ENCODE measurements at regions not wholly inside any gene's neighbourhood (a gene's known extent, or its start where the extent isn't known, plus 50 kb on each side); places are given as distances from the start of the nearest gene placed in this dataset.

GRCh38 chr5:164357395-164358033 lies 852.1 kb downstream of the MAT2B start:
- H3K27ac ChIP-seq (ENCODE audit: extremely low read length, insufficient read depth, low read length): no peak overlapping the region
- ATAC-seq (no peak), DNase-seq (ENCODE audit: low spot score) (no peak), FAIRE-seq (no peak)
- no peaks in the 10 kb centered on the region for H3K79me2 ChIP-seq (ENCODE audit: insufficient read depth, low read length)
- H3K9me3 ChIP-seq (ENCODE audit: low read length): peaks cover 28% of the 10 kb centered on the region
- BruUV-seq (replicated peaks): no TSS peak
- no peaks in the 10 kb centered on the region for H4K20me1 ChIP-seq (ENCODE audit: insufficient read depth, low read length)
- H3K36me3 ChIP-seq (replicated peaks in 1 of 2; ENCODE audit: control insufficient read depth in 1 of 2, insufficient read depth in 2 of 2, low read length in 2 of 2): no peaks in the 10 kb centered on the region
- H3K27me3 ChIP-seq (ENCODE audit: control insufficient read depth in 1 of 2, insufficient read depth in 2 of 2, low read length in 2 of 2): no peaks in the 10 kb centered on the region
- no peak overlapping the region for H3K4me3 ChIP-seq (replicated peaks in 1 of 3; ENCODE audit: insufficient read depth in 1 of 3, low read depth in 2 of 3, low read length in 3 of 3)
- 36% methylated on average over 5 of the region's 5 CpGs for WGBS (ENCODE audit: low lambda C conversion rate)
- no peak overlapping the region for H3K9ac ChIP-seq (ENCODE audit: insufficient read depth, low read depth, low read length)
- in situ Hi-C loops (cut with HindIII; ENCODE audit: extremely low pct_ligation_motif_present, low pct_unique_long_range_greater_than_20kb) (no loop called here), intact Hi-C loops (cut with micrococcal nuclease; ENCODE audit: unreplicated experiment) (no loop called here)
- no peak overlapping the region for H3K4me2 ChIP-seq (ENCODE audit: low read depth, low read length)
- ChIA-PET CTCF (ENCODE audit: low intra/inter-chr PET ratio, low total read pairs) (no interaction called here), POLR2A (no interaction called here)
- H3K4me1 ChIP-seq (ENCODE audit: insufficient read depth, low read length): no peaks in the 10 kb centered on the region
- TF ChIP-seq JUND (CRISPR knock-in tag; IDR thresholded peaks at IDR 0.05): no peak
- TF ChIP-seq ZNF496 (CRISPR knock-in tag; IDR thresholded peaks at IDR 0.05; ENCODE audit: insufficient replicate concordance): no peak
- TF ChIP-seq HDAC2 (CRISPR knock-in tag; IDR thresholded peaks at IDR 0.05): no peak
- no peak for TF ChIP-seq ISX (CRISPR knock-in tag; conservative IDR thresholded peaks at IDR 0.05)
- no peak for TF ChIP-seq MIER3 (CRISPR knock-in tag; IDR thresholded peaks at IDR 0.05; ENCODE audit: borderline replicate concordance)
- TF ChIP-seq ZBTB38 (CRISPR knock-in tag; IDR thresholded peaks at IDR 0.05): no peak
- no peak for TF ChIP-seq THAP8 (CRISPR knock-in tag; IDR thresholded peaks at IDR 0.05; ENCODE audit: borderline replicate concordance)
- TF ChIP-seq SRSF9 (IDR thresholded peaks at IDR 0.05; ENCODE audit: borderline replicate concordance, insufficient read depth, low read depth, low read length, poor library complexity, severe bottlenecking): no peak
- no peak for TF ChIP-seq ZFYVE20 (CRISPR knock-in tag; IDR thresholded peaks at IDR 0.05; ENCODE audit: borderline replicate concordance, low read depth)
- no peak for TF ChIP-seq ZSCAN9 (CRISPR knock-in tag; IDR thresholded peaks at IDR 0.05; ENCODE audit: borderline replicate concordance)
- no peak for TF ChIP-seq PLSCR1 (CRISPR knock-in tag; IDR thresholded peaks at IDR 0.05; ENCODE audit: borderline replicate concordance)
- TF ChIP-seq SYNCRIP (IDR thresholded peaks at IDR 0.05; ENCODE audit: insufficient read depth, low read depth, low read length): no peak
- TF ChIP-seq TBP (CRISPR knock-in tag; IDR thresholded peaks at IDR 0.05): no peak
- TF ChIP-seq CENPT (CRISPR knock-in tag; IDR thresholded peaks at IDR 0.05; ENCODE audit: low read depth): no peak
- TF ChIP-seq ZBTB43 (CRISPR knock-in tag; conservative IDR thresholded peaks at IDR 0.05): no peak
- TF ChIP-seq ZNF441 (CRISPR knock-in tag; IDR thresholded peaks at IDR 0.05; ENCODE audit: borderline replicate concordance): no peak
- H2AFZ ChIP-seq (ENCODE audit: low read length): no peak overlapping the region
